ENCODE measurements at regions not wholly inside any gene's neighbourhood (a gene's known extent, or its start where the extent isn't known, plus 50 kb on each side); places are given as distances from the start of the nearest gene placed in this dataset.

GRCh38 chr10:21174715-21175495 is 277.8 kb upstream of the NEBL start:
- TF ChIP-seq TAF1 (IDR thresholded peaks at IDR 0.05; ENCODE audit: borderline replicate concordance, low read depth, low read length) (no peak), POLR2A (IDR thresholded peaks at IDR 0.05; ENCODE audit: low read depth, low read length) (no peak), POLR2AphosphoS5 (IDR thresholded peaks at IDR 0.05; ENCODE audit: low read depth, low read length) (no peak)
